GM12878 (cell line): ENCODE measurements at regions not wholly inside any gene's neighbourhood (a gene's known extent, or its start where the extent isn't known, plus 50 kb on each side); places are given as distances from the start of the nearest gene placed in this dataset.

Experiments used
- HDAC6 ChIP-seq: fragments of 200-600 bp; sonication (generic); IDR thresholded peaks from one replicate; pipeline ENCODE4 v1.8.0; 2017; ENCODE audit warnings: antibody characterized with exemption; ENCODE audit not compliant: unreplicated experiment
- IRF4 ChIP-seq: IDR thresholded peaks from 2 replicates; pipeline ENCODE4 v1.6.1; 2011; ENCODE audit warnings: low read depth, low read length
- MTA2 ChIP-seq: fragments of 450-650 bp; IDR thresholded peaks from 2 replicates; pipeline ENCODE4 v1.6.1; 2016; ENCODE audit warnings: low read depth, mild to moderate bottlenecking, moderate library complexity
- PAX5 ChIP-seq: IDR thresholded peaks from 2 replicates; pipeline ENCODE4 v1.6.1; 2011; ENCODE audit warnings: low read depth, low read length, borderline replicate concordance
- POLR2AphosphoS2 ChIP-seq: IDR thresholded peaks from 2 replicates; pipeline ENCODE4 v1.6.1; 2011; ENCODE audit warnings: low read depth, mild to moderate bottlenecking, low read length, improper control_type of control experiment, moderate library complexity
- RBBP5 ChIP-seq: fragments of 200-600 bp; sonication (generic); conservative IDR thresholded peaks from 2 replicates; pipeline ENCODE4 v1.6.1; 2016
- SUPT20H ChIP-seq: IDR thresholded peaks from 2 replicates; pipeline ENCODE4 v1.6.1; 2011; ENCODE audit warnings: low read depth, mild to moderate bottlenecking, low read length, moderate library complexity, borderline replicate concordance; ENCODE audit not compliant: control insufficient read depth
- TF ChIP-seq, protein P1 (sequence below): IDR thresholded peaks from 2 replicates; pipeline ENCODE4 v1.6.1; 2012; ENCODE audit warnings: mild to moderate bottlenecking, low read depth, low read length
- TF ChIP-seq, protein P2 (sequence below): fragments of 450-650 bp; IDR thresholded peaks from 2 replicates; pipeline ENCODE4 v1.6.1; 2016; ENCODE audit warnings: mild to moderate bottlenecking, moderate library complexity, borderline replicate concordance

- TF ChIP-seq, protein P1, sequence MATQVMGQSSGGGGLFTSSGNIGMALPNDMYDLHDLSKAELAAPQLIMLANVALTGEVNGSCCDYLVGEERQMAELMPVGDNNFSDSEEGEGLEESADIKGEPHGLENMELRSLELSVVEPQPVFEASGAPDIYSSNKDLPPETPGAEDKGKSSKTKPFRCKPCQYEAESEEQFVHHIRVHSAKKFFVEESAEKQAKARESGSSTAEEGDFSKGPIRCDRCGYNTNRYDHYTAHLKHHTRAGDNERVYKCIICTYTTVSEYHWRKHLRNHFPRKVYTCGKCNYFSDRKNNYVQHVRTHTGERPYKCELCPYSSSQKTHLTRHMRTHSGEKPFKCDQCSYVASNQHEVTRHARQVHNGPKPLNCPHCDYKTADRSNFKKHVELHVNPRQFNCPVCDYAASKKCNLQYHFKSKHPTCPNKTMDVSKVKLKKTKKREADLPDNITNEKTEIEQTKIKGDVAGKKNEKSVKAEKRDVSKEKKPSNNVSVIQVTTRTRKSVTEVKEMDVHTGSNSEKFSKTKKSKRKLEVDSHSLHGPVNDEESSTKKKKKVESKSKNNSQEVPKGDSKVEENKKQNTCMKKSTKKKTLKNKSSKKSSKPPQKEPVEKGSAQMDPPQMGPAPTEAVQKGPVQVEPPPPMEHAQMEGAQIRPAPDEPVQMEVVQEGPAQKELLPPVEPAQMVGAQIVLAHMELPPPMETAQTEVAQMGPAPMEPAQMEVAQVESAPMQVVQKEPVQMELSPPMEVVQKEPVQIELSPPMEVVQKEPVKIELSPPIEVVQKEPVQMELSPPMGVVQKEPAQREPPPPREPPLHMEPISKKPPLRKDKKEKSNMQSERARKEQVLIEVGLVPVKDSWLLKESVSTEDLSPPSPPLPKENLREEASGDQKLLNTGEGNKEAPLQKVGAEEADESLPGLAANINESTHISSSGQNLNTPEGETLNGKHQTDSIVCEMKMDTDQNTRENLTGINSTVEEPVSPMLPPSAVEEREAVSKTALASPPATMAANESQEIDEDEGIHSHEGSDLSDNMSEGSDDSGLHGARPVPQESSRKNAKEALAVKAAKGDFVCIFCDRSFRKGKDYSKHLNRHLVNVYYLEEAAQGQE = no peak
- TF ChIP-seq MTA2 = no peak
- no peak for TF ChIP-seq HDAC6
- no peak for TF ChIP-seq PAX5
- TF ChIP-seq, protein P2, sequence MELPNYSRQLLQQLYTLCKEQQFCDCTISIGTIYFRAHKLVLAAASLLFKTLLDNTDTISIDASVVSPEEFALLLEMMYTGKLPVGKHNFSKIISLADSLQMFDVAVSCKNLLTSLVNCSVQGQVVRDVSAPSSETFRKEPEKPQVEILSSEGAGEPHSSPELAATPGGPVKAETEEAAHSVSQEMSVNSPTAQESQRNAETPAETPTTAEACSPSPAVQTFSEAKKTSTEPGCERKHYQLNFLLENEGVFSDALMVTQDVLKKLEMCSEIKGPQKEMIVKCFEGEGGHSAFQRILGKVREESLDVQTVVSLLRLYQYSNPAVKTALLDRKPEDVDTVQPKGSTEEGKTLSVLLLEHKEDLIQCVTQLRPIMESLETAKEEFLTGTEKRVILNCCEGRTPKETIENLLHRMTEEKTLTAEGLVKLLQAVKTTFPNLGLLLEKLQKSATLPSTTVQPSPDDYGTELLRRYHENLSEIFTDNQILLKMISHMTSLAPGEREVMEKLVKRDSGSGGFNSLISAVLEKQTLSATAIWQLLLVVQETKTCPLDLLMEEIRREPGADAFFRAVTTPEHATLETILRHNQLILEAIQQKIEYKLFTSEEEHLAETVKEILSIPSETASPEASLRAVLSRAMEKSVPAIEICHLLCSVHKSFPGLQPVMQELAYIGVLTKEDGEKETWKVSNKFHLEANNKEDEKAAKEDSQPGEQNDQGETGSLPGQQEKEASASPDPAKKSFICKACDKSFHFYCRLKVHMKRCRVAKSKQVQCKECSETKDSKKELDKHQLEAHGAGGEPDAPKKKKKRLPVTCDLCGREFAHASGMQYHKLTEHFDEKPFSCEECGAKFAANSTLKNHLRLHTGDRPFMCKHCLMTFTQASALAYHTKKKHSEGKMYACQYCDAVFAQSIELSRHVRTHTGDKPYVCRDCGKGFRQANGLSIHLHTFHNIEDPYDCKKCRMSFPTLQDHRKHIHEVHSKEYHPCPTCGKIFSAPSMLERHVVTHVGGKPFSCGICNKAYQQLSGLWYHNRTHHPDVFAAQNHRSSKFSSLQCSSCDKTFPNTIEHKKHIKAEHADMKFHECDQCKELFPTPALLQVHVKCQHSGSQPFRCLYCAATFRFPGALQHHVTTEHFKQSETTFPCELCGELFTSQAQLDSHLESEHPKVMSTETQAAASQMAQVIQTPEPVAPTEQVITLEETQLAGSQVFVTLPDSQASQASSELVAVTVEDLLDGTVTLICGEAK = no peak
- TF ChIP-seq SUPT20H = no peak
- TF ChIP-seq IRF4 = no peak
- TF ChIP-seq RBBP5 = no peak
- no peak for TF ChIP-seq POLR2AphosphoS2
Observed at GRCh38 chr12:82209533-82209932, 148.7 kb downstream of the CCDC59 start (continued).
